ENCODE measurements at regions not wholly inside any gene's neighbourhood (a gene's known extent, or its start where the extent isn't known, plus 50 kb on each side); places are given as distances from the start of the nearest gene placed in this dataset.
"Not testable (repeated sequence)": the region's sequence is repeated elsewhere in the genome, so short reads cannot be mapped to it uniquely, and the experiment has no call there.

- Histone ChIP-seq H3K9me3 (ENCODE audit: low read length) (no peaks in the 10 kb centered on the region), H3K4me3 (ENCODE audit: low read depth in 1 of 2, low read length in 2 of 2) (no peak overlapping the region), H3K4me1 (ENCODE audit: insufficient read depth, low read length) (peaks cover 45% of the 10 kb centered on the region), H3K9ac (ENCODE audit: low read length) (no peak overlapping the region), H3K36me3 (ENCODE audit: insufficient read depth, low read length) (no peaks in the 10 kb centered on the region), H3K27ac (ENCODE audit: low read depth, low read length) (no peak overlapping the region), H3K27me3 (ENCODE audit: control insufficient read depth in 1 of 2, insufficient read depth in 2 of 2, low read length in 2 of 2) (no peaks in the 10 kb centered on the region)
These were observed 450.4 kb downstream of the MIAT start for GRCh38 chr22:27107824-27108223.

- Histone ChIP-seq H3K27ac (ENCODE audit: low read depth, low read length) (peak overlapping the region; percentile 48), H3K27me3 (ENCODE audit: control insufficient read depth in 1 of 2, insufficient read depth in 2 of 2, low read length in 2 of 2) (no peaks in the 10 kb centered on the region), H3K4me1 (ENCODE audit: insufficient read depth, low read length) (peaks cover 53% of the 10 kb centered on the region), H3K36me3 (ENCODE audit: insufficient read depth, low read length) (no peaks in the 10 kb centered on the region), H3K9ac (ENCODE audit: low read length) (no peak overlapping the region), H3K9me3 (ENCODE audit: low read length) (no peaks in the 10 kb centered on the region), H3K4me3 (ENCODE audit: low read depth in 1 of 2, low read length in 2 of 2) (no peak overlapping the region)
These were observed 451.2 kb downstream of the MIAT start for GRCh38 chr22:27108425-27109114.

GRCh38 chr22:27109406-27109805 lies 452.0 kb downstream of the MIAT start:
- H3K9ac ChIP-seq (ENCODE audit: low read length); H3K9me3 ChIP-seq (ENCODE audit: low read length); H3K27ac ChIP-seq (ENCODE audit: low read depth, low read length); H3K27me3 ChIP-seq (ENCODE audit: control insufficient read depth in 1 of 2, insufficient read depth in 2 of 2, low read length in 2 of 2); H3K36me3 ChIP-seq (ENCODE audit: insufficient read depth, low read length); H3K4me3 ChIP-seq (ENCODE audit: low read depth in 1 of 2, low read length in 2 of 2): not testable (repeated sequence)
- peaks cover 56% of the 10 kb centered on the region for H3K4me1 ChIP-seq (ENCODE audit: insufficient read depth, low read length)

GRCh38 chr22:27110665-27111451 lies 453.5 kb downstream of the MIAT start:
- Histone ChIP-seq H3K27ac (ENCODE audit: low read depth, low read length) (no peak overlapping the region), H3K4me1 (ENCODE audit: insufficient read depth, low read length) (peaks cover 47% of the 10 kb centered on the region), H3K27me3 (ENCODE audit: control insufficient read depth in 1 of 2, insufficient read depth in 2 of 2, low read length in 2 of 2) (no peaks in the 10 kb centered on the region), H3K36me3 (ENCODE audit: insufficient read depth, low read length) (no peaks in the 10 kb centered on the region), H3K9ac (ENCODE audit: low read length) (no peak overlapping the region), H3K9me3 (ENCODE audit: low read length) (no peaks in the 10 kb centered on the region), H3K4me3 (ENCODE audit: low read depth in 1 of 2, low read length in 2 of 2) (no peak overlapping the region)

GRCh38 chr22:27111796-27112672 lies 454.6 kb downstream of the MIAT start:
- H3K36me3 ChIP-seq (ENCODE audit: insufficient read depth, low read length), result no peaks in the 10 kb centered on the region
- peaks cover 35% of the 10 kb centered on the region for H3K4me1 ChIP-seq (ENCODE audit: insufficient read depth, low read length)
- H3K4me3 ChIP-seq (ENCODE audit: low read depth in 1 of 2, low read length in 2 of 2), result no peak overlapping the region
- no peaks in the 10 kb centered on the region for H3K27me3 ChIP-seq (ENCODE audit: control insufficient read depth in 1 of 2, insufficient read depth in 2 of 2, low read length in 2 of 2)
- H3K9ac ChIP-seq (ENCODE audit: low read length), result no peak overlapping the region
- no peak overlapping the region for H3K27ac ChIP-seq (ENCODE audit: low read depth, low read length)
- H3K9me3 ChIP-seq (ENCODE audit: low read length), result no peaks in the 10 kb centered on the region

- Histone ChIP-seq H3K27ac (ENCODE audit: low read depth, low read length) (no peak overlapping the region), H3K4me1 (ENCODE audit: insufficient read depth, low read length) (peaks cover 23% of the 10 kb centered on the region)
These were observed 455.8 kb downstream of the MIAT start for GRCh38 chr22:27113211-27113635.

GRCh38 chr22:27113641-27114040 lies 456.3 kb downstream of the MIAT start:
- H3K9ac ChIP-seq (ENCODE audit: low read length), result no peak overlapping the region
- no peaks in the 10 kb centered on the region for H3K27me3 ChIP-seq (ENCODE audit: control insufficient read depth in 1 of 2, insufficient read depth in 2 of 2, low read length in 2 of 2)
- H3K4me3 ChIP-seq (ENCODE audit: low read depth in 1 of 2, low read length in 2 of 2), result no peak overlapping the region
- H3K9me3 ChIP-seq (ENCODE audit: low read length), result no peaks in the 10 kb centered on the region
- H3K27ac ChIP-seq (ENCODE audit: low read depth, low read length), result no peak overlapping the region
- peaks cover 19% of the 10 kb centered on the region for H3K4me1 ChIP-seq (ENCODE audit: insufficient read depth, low read length)
- H3K36me3 ChIP-seq (ENCODE audit: insufficient read depth, low read length), result no peaks in the 10 kb centered on the region

More at GRCh38 chr22:27113211-27113635, 455.8 kb downstream of the MIAT start:
- Histone ChIP-seq H3K4me3 (ENCODE audit: low read depth in 1 of 2, low read length in 2 of 2) (no peak overlapping the region), H3K9me3 (ENCODE audit: low read length) (no peaks in the 10 kb centered on the region), H3K9ac (ENCODE audit: low read length) (no peak overlapping the region), H3K36me3 (ENCODE audit: insufficient read depth, low read length) (no peaks in the 10 kb centered on the region), H3K27me3 (ENCODE audit: control insufficient read depth in 1 of 2, insufficient read depth in 2 of 2, low read length in 2 of 2) (no peaks in the 10 kb centered on the region)

GRCh38 chr22:27114186-27114585 lies 456.8 kb downstream of the MIAT start:
- H3K9me3 ChIP-seq (ENCODE audit: low read length), result no peaks in the 10 kb centered on the region
- H3K27me3 ChIP-seq (ENCODE audit: control insufficient read depth in 1 of 2, insufficient read depth in 2 of 2, low read length in 2 of 2), result no peaks in the 10 kb centered on the region
- H3K4me3 ChIP-seq (ENCODE audit: low read depth in 1 of 2, low read length in 2 of 2), result no peak overlapping the region
- no peaks in the 10 kb centered on the region for H3K36me3 ChIP-seq (ENCODE audit: insufficient read depth, low read length)
- H3K9ac ChIP-seq (ENCODE audit: low read length), result no peak overlapping the region
- no peak overlapping the region for H3K27ac ChIP-seq (ENCODE audit: low read depth, low read length)
- H3K4me1 ChIP-seq (ENCODE audit: insufficient read depth, low read length), result peaks cover 15% of the 10 kb centered on the region

- Histone ChIP-seq H3K27me3 (ENCODE audit: control insufficient read depth in 1 of 2, insufficient read depth in 2 of 2, low read length in 2 of 2) (no peaks in the 10 kb centered on the region), H3K36me3 (ENCODE audit: insufficient read depth, low read length) (no peaks in the 10 kb centered on the region), H3K9ac (ENCODE audit: low read length) (no peak overlapping the region), H3K27ac (ENCODE audit: low read depth, low read length) (no peak overlapping the region), H3K9me3 (ENCODE audit: low read length) (no peaks in the 10 kb centered on the region), H3K4me1 (ENCODE audit: insufficient read depth, low read length) (peaks cover 14% of the 10 kb centered on the region), H3K4me3 (ENCODE audit: low read depth in 1 of 2, low read length in 2 of 2) (no peak overlapping the region)
These were observed 458.0 kb downstream of the MIAT start for GRCh38 chr22:27115410-27115809.

GRCh38 chr22:27115816-27116256 lies 458.4 kb downstream of the MIAT start:
- Histone ChIP-seq H3K4me3 (ENCODE audit: low read depth in 1 of 2, low read length in 2 of 2) (no peak overlapping the region), H3K4me1 (ENCODE audit: insufficient read depth, low read length) (peaks cover 14% of the 10 kb centered on the region)

More at GRCh38 chr22:27115816-27116256, 458.4 kb downstream of the MIAT start:
- no peaks in the 10 kb centered on the region for H3K27me3 ChIP-seq (ENCODE audit: control insufficient read depth in 1 of 2, insufficient read depth in 2 of 2, low read length in 2 of 2)
- H3K9me3 ChIP-seq (ENCODE audit: low read length), result no peaks in the 10 kb centered on the region
- no peak overlapping the region for H3K27ac ChIP-seq (ENCODE audit: low read depth, low read length)
- no peaks in the 10 kb centered on the region for H3K36me3 ChIP-seq (ENCODE audit: insufficient read depth, low read length)
- H3K9ac ChIP-seq (ENCODE audit: low read length), result no peak overlapping the region

Measured in muscle layer of colon (tissue), 2 donors.